Skeletal muscle satellite cell (primary cell): ENCODE measurements at regions not wholly inside any gene's neighbourhood (a gene's known extent, or its start where the extent isn't known, plus 50 kb on each side); places are given as distances from the start of the nearest gene placed in this dataset.

Source experiments
- H3K27me3 ChIP-seq: 2 replicates; pipeline ENCODE4 v1.7.0; 2013; ENCODE audit warnings: low read length; ENCODE audit not compliant: control insufficient read depth, insufficient read depth
- H3K36me3 ChIP-seq: 2 replicates; pipeline ENCODE4 v1.7.0; 2013; ENCODE audit warnings: mild to moderate bottlenecking, control low read depth, low read length; ENCODE audit not compliant: insufficient read depth
- H3K4me1 ChIP-seq: 2 replicates; pipeline ENCODE4 v1.7.0; 2013; ENCODE audit warnings: low read length; ENCODE audit not compliant: control insufficient read depth, insufficient read depth
- H3K4me2 ChIP-seq: 2 replicates; pipeline ENCODE4 v1.7.0; 2013; ENCODE audit warnings: mild to moderate bottlenecking, low read length
- H3K4me3 ChIP-seq: 2 replicates; pipeline ENCODE4 v1.7.0; 2013; ENCODE audit warnings: low read length
- H3K9ac ChIP-seq: 2 replicates; pipeline ENCODE4 v1.7.0; 2013; ENCODE audit warnings: mild to moderate bottlenecking, low read depth, low read length, moderate library complexity
- H3K9me3 ChIP-seq: replicated peaks from 2 replicates; pipeline ENCODE4 v1.7.0; 2013; ENCODE audit warnings: mild to moderate bottlenecking, control low read depth, low read length

GRCh38 chr9:28317745-28318144 lies 744.5 kb upstream of the C9orf72 start:
- Histone ChIP-seq H3K4me2 (no peak overlapping the region), H3K4me3 (no peak overlapping the region), H3K36me3 (no peaks in the 10 kb centered on the region), H3K9ac (no peak overlapping the region), H3K27me3 (no peaks in the 10 kb centered on the region), H3K9me3 (no peaks in the 10 kb centered on the region), H3K4me1 (no peaks in the 10 kb centered on the region)

GRCh38 chr9:28318515-28318914 lies 745.2 kb upstream of the C9orf72 start:
- H3K27me3 ChIP-seq, result no peaks in the 10 kb centered on the region
- no peaks in the 10 kb centered on the region for H3K9me3 ChIP-seq
- H3K9ac ChIP-seq, result no peak overlapping the region
- H3K36me3 ChIP-seq, result no peaks in the 10 kb centered on the region
- no peak overlapping the region for H3K4me2 ChIP-seq
- no peaks in the 10 kb centered on the region for H3K4me1 ChIP-seq
- no peak overlapping the region for H3K4me3 ChIP-seq

- no peaks in the 10 kb centered on the region for H3K36me3 ChIP-seq
- no peaks in the 10 kb centered on the region for H3K9me3 ChIP-seq
- H3K4me2 ChIP-seq, result no peak overlapping the region
Observed at GRCh38 chr9:28319981-28320380, 746.7 kb upstream of the C9orf72 start.

GRCh38 chr9:28320616-28321015 lies 747.3 kb upstream of the C9orf72 start:
- Histone ChIP-seq H3K4me3 (no peak overlapping the region), H3K36me3 (no peaks in the 10 kb centered on the region), H3K27me3 (no peaks in the 10 kb centered on the region), H3K4me1 (no peaks in the 10 kb centered on the region), H3K4me2 (no peak overlapping the region), H3K9me3 (no peaks in the 10 kb centered on the region), H3K9ac (no peak overlapping the region)

More at GRCh38 chr9:28319981-28320380, 746.7 kb upstream of the C9orf72 start:
- Histone ChIP-seq H3K4me1 (no peaks in the 10 kb centered on the region), H3K9ac (no peak overlapping the region), H3K27me3 (no peaks in the 10 kb centered on the region), H3K4me3 (no peak overlapping the region)

- H3K36me3 ChIP-seq, result no peaks in the 10 kb centered on the region
- H3K9ac ChIP-seq, result no peak overlapping the region
Observed at GRCh38 chr9:28329323-28329722, 756.0 kb upstream of the C9orf72 start.

GRCh38 chr9:28332648-28333047 lies 759.4 kb upstream of the C9orf72 start:
- H3K9ac ChIP-seq, result no peak overlapping the region
- H3K36me3 ChIP-seq, result no peaks in the 10 kb centered on the region
- H3K4me1 ChIP-seq, result no peaks in the 10 kb centered on the region
- no peak overlapping the region for H3K4me3 ChIP-seq
- no peaks in the 10 kb centered on the region for H3K27me3 ChIP-seq
- H3K9me3 ChIP-seq, result no peaks in the 10 kb centered on the region
- no peak overlapping the region for H3K4me2 ChIP-seq

More at GRCh38 chr9:28329323-28329722, 756.0 kb upstream of the C9orf72 start:
- Histone ChIP-seq H3K4me3 (no peak overlapping the region), H3K9me3 (no peaks in the 10 kb centered on the region), H3K4me2 (no peak overlapping the region), H3K4me1 (no peaks in the 10 kb centered on the region), H3K27me3 (no peaks in the 10 kb centered on the region)

GRCh38 chr9:28341913-28342312 lies 768.6 kb upstream of the C9orf72 start:
- H3K9me3 ChIP-seq, result no peaks in the 10 kb centered on the region
- H3K36me3 ChIP-seq, result no peaks in the 10 kb centered on the region
- H3K4me1 ChIP-seq, result no peaks in the 10 kb centered on the region
- H3K4me2 ChIP-seq, result no peak overlapping the region
- no peak overlapping the region for H3K9ac ChIP-seq
- no peak overlapping the region for H3K4me3 ChIP-seq
- no peaks in the 10 kb centered on the region for H3K27me3 ChIP-seq

- Histone ChIP-seq H3K9ac (no peak overlapping the region), H3K4me1 (no peaks in the 10 kb centered on the region), H3K4me3 (no peak overlapping the region), H3K36me3 (no peaks in the 10 kb centered on the region), H3K9me3 (no peaks in the 10 kb centered on the region), H3K4me2 (no peak overlapping the region), H3K27me3 (no peaks in the 10 kb centered on the region)
Observed at GRCh38 chr9:28342815-28343338, 769.6 kb upstream of the C9orf72 start.

GRCh38 chr9:28363151-28363562 lies 789.9 kb upstream of the C9orf72 start:
- Histone ChIP-seq H3K27me3 (no peaks in the 10 kb centered on the region), H3K36me3 (no peaks in the 10 kb centered on the region), H3K4me3 (no peak overlapping the region), H3K4me1 (no peaks in the 10 kb centered on the region), H3K9me3 (peaks cover 3% of the 10 kb centered on the region), H3K4me2 (no peak overlapping the region), H3K9ac (no peak overlapping the region)

- Histone ChIP-seq H3K27me3 (no peaks in the 10 kb centered on the region), H3K4me1 (no peaks in the 10 kb centered on the region), H3K9ac (no peak overlapping the region), H3K36me3 (no peaks in the 10 kb centered on the region), H3K9me3 (peaks cover 3% of the 10 kb centered on the region), H3K4me3 (no peak overlapping the region), H3K4me2 (no peak overlapping the region)
Observed at GRCh38 chr9:28365020-28365640, 791.8 kb upstream of the C9orf72 start.

GRCh38 chr9:28365728-28366127 lies 792.4 kb upstream of the C9orf72 start:
- Histone ChIP-seq H3K27me3 (no peaks in the 10 kb centered on the region), H3K4me2 (no peak overlapping the region), H3K4me1 (no peaks in the 10 kb centered on the region), H3K9me3 (peaks cover 3% of the 10 kb centered on the region), H3K9ac (no peak overlapping the region), H3K36me3 (no peaks in the 10 kb centered on the region), H3K4me3 (no peak overlapping the region)

GRCh38 chr9:28378231-28378630 lies 805.0 kb upstream of the C9orf72 start:
- H3K4me3 ChIP-seq, result no peak overlapping the region
- H3K4me2 ChIP-seq, result no peak overlapping the region
- H3K36me3 ChIP-seq, result no peaks in the 10 kb centered on the region
- no peaks in the 10 kb centered on the region for H3K4me1 ChIP-seq
- H3K9me3 ChIP-seq, result peaks cover 5% of the 10 kb centered on the region
- H3K27me3 ChIP-seq, result no peaks in the 10 kb centered on the region
- H3K9ac ChIP-seq, result no peak overlapping the region
